ENCODE measurements at regions not wholly inside any gene's neighbourhood (a gene's known extent, or its start where the extent isn't known, plus 50 kb on each side); places are given as distances from the start of the nearest gene placed in this dataset.

DNA sequence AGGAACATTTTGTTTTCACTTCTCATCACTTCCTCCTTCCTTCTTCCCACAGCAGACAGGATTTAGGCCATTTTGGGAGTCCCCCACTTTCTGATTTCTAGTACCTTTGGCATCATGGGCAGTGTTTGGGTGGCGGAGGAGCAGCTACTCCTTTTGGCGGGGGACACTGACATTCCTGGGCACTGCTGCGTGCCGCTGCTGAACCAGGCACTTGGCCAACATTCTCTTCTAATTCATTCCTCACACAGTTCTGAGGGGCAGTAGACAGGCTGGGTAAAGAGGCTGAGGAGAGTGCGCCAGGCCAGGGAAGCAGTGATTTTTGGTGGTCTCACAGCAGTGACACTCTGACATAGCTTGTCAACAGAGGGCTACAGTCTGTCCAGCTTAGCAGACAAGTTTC is 270.2 kb downstream of the LOXHD1 start:
- TF ChIP-seq, protein P1, sequence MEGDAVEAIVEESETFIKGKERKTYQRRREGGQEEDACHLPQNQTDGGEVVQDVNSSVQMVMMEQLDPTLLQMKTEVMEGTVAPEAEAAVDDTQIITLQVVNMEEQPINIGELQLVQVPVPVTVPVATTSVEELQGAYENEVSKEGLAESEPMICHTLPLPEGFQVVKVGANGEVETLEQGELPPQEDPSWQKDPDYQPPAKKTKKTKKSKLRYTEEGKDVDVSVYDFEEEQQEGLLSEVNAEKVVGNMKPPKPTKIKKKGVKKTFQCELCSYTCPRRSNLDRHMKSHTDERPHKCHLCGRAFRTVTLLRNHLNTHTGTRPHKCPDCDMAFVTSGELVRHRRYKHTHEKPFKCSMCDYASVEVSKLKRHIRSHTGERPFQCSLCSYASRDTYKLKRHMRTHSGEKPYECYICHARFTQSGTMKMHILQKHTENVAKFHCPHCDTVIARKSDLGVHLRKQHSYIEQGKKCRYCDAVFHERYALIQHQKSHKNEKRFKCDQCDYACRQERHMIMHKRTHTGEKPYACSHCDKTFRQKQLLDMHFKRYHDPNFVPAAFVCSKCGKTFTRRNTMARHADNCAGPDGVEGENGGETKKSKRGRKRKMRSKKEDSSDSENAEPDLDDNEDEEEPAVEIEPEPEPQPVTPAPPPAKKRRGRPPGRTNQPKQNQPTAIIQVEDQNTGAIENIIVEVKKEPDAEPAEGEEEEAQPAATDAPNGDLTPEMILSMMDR (IDR thresholded peaks at IDR 0.05 in 4 of 5, conservative IDR thresholded peaks at IDR 0.05 in 1 of 5) = no peak
- TF ChIP-seq POLR2A (IDR thresholded peaks at IDR 0.05) = no peak
